Fibroblast of the conjunctiva (primary cell): ENCODE measurements at regions not wholly inside any gene's neighbourhood (a gene's known extent, or its start where the extent isn't known, plus 50 kb on each side); places are given as distances from the start of the nearest gene placed in this dataset.
A peak's percentile ranks its signal among the peaks of the same experiment; 100 is the strongest.
"Not testable (repeated sequence)": the region's sequence is repeated elsewhere in the genome, so short reads cannot be mapped to it uniquely, and the experiment has no call there.

ENCODE experiments used
- DNase-seq: peaks from one replicate; pipeline ENCODE4 v3.0.0-alpha.2; 2010; ENCODE audit warnings: low read depth

DNA sequence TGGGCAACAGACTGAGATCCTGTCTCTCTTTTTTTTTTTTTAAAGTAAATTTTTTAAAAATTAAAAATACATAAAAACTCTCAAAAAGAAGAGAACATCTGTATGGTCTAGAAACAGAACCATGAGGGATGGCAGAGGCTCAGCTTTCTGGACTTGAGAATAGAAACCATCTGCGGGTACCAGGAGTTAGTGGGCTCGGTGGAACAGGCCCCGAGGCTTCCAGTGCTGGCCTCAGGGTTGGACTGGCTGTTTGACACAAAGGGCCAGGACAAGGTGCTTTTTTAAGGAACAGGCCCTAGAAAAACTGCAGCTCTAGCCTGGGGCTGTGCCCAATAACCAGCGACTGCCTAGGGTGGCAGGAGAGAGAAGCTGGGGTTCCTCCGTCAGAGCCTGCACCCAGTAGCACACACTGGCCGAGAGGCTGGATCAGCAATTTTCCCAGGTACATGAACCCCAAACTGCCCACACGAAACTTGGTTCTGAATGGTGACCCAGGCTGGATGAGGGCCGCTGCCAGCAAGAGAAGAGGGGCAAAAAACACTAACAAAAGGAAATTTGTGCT lies 131.0 kb upstream of the OLIG3 start:
- no peak for DNase-seq

GRCh38 chr6:137625808-137626207 lies 131.6 kb upstream of the OLIG3 start:
- no peak for DNase-seq

- DNase-seq = no peak
Observed at GRCh38 chr6:137630666-137631065, 136.5 kb upstream of the OLIG3 start.

DNA sequence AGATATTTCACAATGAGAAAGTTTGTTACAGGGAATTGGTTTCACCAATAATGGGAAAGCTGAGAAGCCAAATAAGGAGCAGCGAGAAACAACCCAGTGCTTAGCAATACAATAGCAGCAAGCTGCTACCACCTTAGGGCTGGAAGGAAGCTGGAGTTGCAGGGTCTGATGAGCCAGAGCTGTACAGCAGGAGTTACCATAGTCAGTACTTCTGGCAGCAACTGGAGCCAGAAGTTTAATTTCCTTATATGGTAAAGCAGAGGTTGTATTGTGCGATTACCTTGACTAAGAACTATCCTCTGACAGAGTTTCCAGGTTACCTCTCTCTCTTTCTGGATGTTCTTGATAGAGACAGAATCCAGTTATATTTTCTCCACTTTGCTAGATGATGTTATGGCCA lies 137.1 kb upstream of the OLIG3 start:
- no peak for DNase-seq

DNA sequence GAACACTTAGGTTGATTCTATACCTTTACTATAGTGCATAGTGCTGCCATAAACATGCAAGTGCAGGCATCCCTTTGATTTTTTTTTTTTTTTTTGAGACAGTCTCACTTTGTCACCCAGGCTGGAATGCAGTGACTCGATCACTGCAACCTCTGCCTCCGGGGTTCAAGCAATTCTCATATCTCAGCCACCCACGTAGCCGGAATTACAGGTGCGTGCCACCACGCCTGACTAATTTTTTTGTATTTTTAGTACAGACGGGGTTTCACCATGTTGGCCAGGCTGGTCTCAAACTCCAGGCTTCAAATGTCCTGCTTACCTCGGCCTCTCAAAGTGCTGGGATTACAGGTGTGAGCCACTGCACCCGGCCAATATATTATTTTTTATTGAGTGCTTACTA lies 140.0 kb upstream of the OLIG3 start:
- not testable (repeated sequence) for DNase-seq

GRCh38 chr6:137637121-137637520 lies 142.9 kb upstream of the OLIG3 start:
- peak; percentile 93 for DNase-seq

GRCh38 chr6:137638926-137639706 lies 144.9 kb upstream of the OLIG3 start:
- DNase-seq = no peak

DNA sequence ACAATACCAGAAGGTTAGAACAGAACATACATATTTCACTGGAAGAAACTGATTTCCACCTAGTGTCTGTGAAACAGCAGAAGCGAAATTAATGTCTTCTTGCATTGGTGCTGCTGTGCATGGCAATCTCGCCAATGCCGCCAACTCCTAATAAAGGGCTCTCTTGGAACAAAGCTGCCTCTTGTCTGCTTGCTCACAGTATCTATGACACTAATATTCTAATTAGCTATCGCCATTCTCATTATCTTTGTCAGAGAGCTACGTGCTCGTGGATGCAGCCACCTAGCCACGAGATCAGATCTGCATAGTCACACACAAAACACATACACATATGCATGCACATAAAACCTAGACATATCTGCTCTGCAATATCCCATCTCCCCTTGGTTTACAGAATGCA lies 145.9 kb upstream of the OLIG3 start:
- DNase-seq = no peak

- DNase-seq = peak; percentile 72
Observed at GRCh38 chr6:137641474-137642077, 147.4 kb upstream of the OLIG3 start.

- DNase-seq = not testable (repeated sequence)
Observed at GRCh38 chr6:137643210-137643609, 149.0 kb upstream of the OLIG3 start.

- DNase-seq = not testable (repeated sequence)
Observed at GRCh38 chr6:137643644-137644043, 149.4 kb upstream of the OLIG3 start.

DNA sequence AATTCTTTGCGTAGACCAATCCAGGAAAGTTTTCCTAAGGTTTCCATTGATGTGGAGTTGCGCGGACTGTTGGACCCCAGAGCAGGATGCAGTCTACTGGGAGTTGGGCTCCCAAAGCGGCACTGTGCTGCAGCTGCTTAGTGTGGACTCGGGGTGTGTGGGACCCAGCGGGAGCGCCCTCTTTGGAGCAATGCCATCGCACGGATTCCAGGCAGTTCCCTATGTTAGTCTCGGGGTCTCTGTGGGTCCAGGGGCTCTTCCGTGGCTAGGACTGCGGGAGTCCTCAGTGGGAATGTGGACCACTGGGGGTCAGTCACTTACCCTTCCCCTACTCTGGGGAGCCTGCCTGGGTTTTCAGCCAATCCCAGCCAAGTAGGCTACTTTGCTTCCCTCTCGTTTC lies 151.7 kb upstream of the OLIG3 start:
- DNase-seq = no peak

DNA sequence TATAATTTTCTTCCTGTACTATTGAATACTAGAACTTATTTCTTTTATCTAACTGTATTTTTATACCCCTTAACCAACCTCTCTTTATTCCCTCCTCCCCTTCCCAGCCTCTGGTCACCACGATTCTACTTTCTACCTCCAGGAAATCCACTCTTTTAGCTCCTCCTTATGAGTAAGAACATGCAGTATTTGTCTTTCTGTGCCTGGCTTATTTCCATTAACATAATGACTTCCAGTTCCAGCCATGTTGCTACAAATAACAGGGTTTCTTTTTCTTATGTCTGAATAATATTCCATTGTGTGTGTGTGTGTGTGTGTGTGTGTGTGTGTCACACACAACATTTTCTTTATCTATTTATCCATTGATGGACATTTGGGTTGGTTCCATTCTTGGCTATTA lies 152.3 kb upstream of the OLIG3 start:
- DNase-seq = peak; percentile 18

- no peak for DNase-seq
Observed at GRCh38 chr6:137647762-137648447, 153.7 kb upstream of the OLIG3 start.

DNA sequence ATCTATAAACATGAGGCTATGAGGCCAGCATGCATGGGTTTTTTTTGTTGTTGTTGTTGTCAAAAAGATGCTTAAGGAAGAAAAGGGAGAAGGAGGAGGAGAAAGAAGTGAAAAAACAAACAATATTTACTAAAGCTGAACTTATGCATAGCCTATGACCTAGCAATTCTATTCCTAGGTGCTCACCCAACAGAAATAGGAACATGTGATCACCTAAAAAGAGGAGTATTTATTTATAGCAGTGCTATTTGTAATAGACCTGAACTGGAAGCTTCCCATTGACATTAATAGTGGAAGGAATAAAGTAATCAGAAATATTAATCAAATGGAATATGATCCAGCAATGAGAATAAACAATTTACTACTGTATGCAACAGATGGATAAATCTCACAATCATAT lies 156.5 kb upstream of the OLIG3 start:
- no peak for DNase-seq

- no peak for DNase-seq
Observed at GRCh38 chr6:137651178-137651577, 157.0 kb upstream of the OLIG3 start.

DNA sequence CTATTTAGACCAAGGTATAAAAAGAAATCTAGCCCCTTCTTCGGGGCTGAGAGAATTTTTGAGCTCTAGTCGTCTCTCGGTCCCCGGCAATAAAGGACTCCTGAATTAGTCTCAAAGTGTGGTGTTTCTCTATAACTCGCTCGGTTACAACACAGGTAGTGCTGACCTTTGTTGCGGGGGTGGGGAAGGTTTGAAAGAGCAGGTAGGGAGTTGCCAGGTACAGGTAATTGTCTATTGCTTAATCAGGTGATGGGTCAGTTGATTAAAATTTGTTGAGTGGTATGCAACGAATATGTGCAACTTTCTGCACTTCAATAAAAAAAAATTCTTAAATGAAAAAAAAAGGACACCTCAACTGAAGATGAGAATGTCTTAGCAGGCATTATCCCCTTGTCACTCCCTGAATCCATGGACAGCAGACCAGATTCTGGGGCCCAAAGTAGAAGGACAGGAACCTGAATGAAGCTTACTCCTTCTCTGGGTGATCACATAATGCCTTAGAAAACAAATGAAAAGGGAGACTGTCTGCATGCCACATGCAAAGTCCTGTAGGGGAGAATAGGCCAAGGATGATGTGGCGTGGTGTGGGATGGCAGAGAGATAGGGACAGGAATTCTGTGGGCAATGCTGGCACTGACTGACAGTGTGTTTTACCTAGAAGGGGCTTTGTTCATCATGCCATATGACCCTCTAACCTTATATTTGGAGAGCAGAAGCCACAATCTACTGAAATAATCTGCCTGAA lies 157.6 kb upstream of the OLIG3 start:
- DNase-seq = no peak

- DNase-seq = no peak
Observed at GRCh38 chr6:137652961-137653705, 158.9 kb upstream of the OLIG3 start.

- no peak for DNase-seq
Observed at GRCh38 chr6:137653706-137654059, 159.5 kb upstream of the OLIG3 start.

DNA sequence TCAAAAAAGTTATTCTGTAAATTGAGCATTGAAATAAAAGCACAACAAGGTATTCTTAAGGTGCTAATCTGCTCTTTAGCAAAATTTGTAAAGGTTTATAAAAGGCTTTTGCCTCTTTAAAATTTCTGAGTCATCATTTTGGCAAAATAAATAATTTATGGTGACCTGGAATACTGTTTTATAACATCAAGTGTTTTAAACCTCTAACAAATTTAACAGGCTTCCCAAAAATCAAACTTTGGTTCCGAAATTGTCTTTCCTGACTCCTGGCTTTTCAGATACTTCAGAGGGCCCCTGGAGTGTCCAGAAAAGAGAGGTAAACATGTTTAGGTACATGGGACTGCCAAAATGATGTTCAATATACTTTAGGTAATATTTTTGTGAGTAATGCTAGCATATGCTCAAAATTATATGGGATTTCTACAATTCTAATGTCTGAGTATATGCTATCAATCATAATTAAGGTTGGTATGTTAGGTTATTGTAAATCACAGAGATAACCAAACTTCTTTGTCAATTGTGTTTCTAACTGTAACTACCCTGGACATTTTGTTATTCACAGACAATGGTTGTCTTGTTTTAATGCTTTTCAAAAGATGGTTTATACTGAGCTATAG lies 160.3 kb upstream of the OLIG3 start:
- DNase-seq = no peak

DNA sequence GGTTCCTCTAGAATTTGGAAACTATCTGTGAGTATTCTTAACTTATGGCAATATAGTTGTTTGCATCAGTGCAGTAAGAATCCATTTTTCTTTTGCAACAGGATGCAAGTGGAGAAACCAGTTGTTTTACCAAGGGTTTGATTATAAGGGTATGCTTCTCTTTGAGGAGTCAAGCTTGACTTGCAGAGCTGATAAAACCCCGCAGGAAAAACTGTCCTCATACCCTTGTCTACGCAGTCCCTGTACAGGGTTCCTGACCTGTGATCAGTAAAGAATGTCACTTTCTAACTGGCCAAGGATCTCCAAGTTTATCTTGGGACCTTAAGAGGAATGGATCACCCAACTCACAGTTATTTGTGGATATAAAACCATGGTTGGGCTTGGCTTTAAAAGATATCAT lies 161.1 kb upstream of the OLIG3 start:
- DNase-seq = no peak
